COLO829 (cell line): ENCODE measurements at regions not wholly inside any gene's neighbourhood (a gene's known extent, or its start where the extent isn't known, plus 50 kb on each side); places are given as distances from the start of the nearest gene placed in this dataset.

Experiments used
- DNase-seq: peaks from one replicate; pipeline ENCODE4 v3.0.0; 2012; ENCODE audit warnings: low spot score

DNA sequence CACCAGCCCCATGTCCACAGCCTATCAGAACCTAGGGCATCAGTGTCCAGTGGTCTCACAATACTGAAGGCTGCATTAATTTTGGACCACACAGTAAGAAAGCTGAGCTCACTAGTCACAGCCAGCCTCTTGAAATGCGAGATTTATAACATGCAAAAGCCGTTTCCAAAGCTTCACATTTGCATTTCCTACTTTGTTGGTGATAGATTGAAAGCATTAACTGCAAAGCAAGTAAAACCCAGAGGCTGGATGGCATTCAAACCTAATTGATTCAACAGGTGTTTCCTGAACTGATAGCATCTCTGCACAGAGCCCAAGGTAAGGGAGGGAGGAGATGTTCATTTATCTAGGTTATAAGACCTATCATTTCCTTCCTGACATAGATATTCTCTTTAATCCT lies 410.1 kb downstream of the OMA1 start:
- DNase-seq: no peak

- no peak for DNase-seq
These were observed 410.7 kb downstream of the OMA1 start for GRCh38 chr1:58135821-58136321.

- no peak for DNase-seq
These were observed 413.0 kb downstream of the OMA1 start for GRCh38 chr1:58133562-58133961.

- DNase-seq: no peak
These were observed 423.5 kb downstream of the OMA1 start for GRCh38 chr1:58123051-58123450.

DNA sequence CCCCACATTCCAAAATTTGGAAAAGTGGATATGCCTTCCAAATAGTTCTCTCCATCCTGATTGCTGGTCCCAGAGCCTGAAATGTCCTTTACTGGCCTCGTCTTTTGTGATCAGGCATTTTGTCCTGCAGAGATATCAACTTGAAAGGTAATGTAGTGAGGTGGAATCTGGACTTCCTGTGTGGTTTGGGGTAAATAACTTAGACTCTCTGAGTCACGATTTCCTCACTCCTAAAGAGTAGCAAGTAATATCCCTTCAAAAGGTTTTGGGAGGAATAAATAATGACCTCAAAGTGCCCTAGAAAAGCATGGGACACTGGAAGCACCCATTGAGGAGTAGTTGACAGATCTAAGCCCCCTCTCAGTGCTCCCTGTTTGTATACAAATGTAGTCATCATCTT lies 426.6 kb downstream of the OMA1 start:
- DNase-seq: no peak

- DNase-seq: no peak
These were observed 430.2 kb downstream of the OMA1 start for GRCh38 chr1:58116284-58116683.

DNA sequence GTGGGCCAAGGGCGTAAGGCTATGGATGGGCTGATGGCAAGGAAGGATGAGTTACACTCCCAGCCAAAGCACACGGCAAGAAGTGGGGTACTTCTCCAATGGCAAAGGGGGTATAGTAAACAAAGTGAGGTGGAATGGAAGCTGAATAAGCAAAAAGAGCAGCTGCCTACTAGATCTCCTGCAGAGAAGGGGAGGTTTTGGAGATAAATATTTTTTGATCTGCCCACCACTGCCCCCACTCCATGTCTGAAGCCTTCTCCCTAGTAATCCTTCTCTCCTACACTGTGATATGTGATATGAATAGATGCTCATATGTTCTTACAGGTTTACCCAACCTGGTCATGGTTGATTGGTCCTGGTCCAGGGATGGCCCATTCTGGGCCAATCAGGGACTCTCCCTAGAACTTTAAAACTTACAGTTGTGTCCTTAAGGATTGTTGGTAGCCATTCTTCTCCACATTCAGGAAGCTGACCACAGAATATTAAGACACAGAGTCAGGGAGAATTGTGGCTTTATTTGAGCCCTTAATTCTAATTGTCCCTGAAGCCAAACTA lies 436.8 kb downstream of the OMA1 start:
- DNase-seq: no peak

DNA sequence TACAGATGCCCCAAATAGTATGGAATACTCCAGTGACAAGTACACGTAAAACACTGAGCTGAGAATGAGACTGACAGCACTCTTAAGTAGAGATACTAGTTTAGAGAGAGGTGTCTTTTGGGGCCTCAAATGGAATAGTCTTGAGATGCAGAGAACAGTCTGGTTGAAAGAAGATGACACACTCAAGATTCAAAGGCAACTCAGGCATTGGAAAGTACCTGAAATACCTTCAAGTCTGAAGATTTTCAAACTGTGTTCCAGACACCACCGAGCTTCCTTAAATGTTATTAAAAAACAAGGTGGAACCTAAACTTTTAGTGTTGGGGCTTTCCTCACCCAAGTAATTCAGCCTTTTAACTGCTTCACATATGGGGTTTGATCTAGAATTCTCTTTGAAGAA lies 437.7 kb downstream of the OMA1 start:
- no peak for DNase-seq

DNA sequence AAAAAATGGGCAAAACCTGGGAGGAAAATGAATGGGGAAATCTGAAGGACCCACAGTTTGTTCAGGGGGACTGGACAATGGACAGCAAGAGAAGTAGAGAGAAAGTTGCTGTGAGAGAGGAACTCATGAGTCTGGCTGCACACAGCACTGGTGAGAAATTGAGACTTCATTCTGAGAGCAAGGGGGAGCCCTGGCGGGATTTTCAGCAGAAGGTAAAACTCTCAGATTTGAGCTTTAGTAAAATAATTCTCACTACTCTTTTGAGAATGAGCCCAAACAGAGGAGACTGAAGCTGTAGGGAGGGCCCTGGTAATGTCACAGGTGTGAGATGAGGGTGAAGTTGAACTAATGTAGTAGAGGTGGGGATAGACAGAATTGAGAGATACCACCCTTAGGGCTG lies 438.6 kb downstream of the OMA1 start:
- DNase-seq: no peak

DNA sequence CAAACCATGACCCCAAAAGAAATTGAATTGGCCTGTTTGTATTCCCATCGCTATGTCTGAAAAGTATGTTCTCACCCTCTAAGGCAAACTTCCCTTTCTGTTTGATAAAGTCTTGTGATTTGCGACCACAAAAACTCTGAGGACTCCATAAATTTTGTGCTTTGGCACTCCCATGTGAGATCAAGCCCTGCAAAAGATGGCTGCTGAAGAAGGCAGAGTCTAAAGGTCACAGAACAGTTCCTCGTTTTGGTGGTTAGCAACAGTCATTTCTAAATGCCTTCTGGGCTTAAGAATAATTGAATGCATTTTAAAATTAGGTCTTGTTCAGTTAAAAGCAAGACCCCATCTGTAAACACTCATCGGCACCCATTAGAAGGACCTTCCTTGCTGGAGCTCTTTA lies 441.6 kb downstream of the OMA1 start:
- DNase-seq: no peak

- DNase-seq: no peak
These were observed 449.8 kb downstream of the OMA1 start for GRCh38 chr1:58096714-58097113.

DNA sequence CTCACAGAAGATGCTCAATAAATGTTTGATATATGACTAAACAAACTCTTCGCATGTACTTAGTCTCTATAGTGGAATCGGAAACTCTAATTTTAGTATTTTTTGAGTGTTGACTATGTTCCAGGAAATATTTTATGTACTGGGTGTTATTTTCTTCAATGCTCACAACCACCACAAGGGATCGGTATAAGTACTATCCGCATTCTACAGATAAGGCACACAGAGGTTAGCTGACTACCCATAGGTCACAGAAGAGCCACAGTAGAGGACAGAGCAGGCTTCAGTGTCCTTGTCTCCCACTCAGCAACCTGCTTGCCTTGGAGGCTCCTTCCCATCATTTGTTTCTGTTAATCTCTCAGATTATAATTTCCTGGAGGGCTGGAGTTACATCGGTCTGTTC lies 451.3 kb downstream of the OMA1 start:
- no peak for DNase-seq

GRCh38 chr1:58094221-58094620 lies 452.3 kb downstream of the OMA1 start:
- DNase-seq: no peak

DNA sequence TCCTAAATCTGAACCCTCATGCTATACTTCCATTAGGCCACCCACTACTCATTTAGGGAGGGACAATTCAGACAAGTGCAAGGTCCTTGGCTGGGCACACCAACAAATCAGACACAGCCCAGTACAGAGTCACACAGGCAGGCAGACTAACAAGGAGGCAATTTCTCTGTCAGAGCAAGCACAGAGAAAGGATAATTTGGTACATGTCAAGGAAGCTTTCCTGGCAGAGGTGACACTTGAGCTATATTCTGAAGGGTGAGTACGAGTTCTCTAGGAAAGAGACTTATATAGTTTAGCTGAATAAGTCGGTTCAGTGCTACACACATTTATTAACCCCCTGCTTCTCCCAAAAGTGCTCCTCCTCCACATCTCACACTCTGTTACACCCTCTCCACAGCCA lies 455.9 kb downstream of the OMA1 start:
- DNase-seq: no peak

GRCh38 chr1:58089898-58090534 lies 456.5 kb downstream of the OMA1 start:
- DNase-seq: no peak

DNA sequence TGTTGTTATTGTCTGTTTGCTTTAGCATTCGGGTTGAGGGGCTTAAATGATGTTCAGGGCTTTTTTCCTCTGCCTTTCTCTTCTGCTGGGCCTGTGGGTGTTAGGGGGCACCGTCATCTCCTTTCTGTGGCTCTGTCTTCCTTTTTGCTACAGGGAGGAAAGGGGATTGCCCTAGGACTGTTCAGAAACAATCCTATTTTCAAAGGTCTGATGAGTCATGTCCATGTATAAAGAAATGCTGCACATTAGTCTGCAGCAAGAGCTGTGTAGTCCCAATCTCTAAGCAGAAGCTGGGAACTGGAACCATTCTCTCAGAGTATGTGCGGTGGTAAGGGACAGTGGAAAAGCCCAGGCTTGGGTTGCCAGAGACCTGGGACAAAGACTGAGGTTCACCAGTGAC lies 462.3 kb downstream of the OMA1 start:
- no peak for DNase-seq

DNA sequence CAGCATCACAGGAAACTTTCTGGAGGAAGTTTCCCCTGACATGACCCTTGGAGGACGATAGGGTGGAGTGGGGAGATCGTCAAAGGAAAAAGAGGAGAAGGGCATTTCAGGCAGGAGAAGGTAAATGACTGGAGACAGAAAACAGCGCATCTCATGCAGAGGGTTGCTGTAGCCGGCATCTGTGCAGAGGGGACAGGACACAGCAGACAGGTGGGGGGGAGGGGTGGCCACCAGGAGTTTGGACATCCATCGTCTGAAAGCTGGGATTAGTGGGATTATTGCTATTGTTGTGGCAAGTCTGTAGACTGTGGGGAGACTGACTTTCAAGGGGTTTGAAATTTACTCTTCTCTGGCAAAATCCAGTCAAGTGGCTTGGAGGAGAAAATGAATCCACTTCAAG lies 463.9 kb downstream of the OMA1 start:
- no peak for DNase-seq

- no peak for DNase-seq
These were observed 470.3 kb downstream of the OMA1 start for GRCh38 chr1:58076258-58076657.

GRCh38 chr1:58075188-58075578 lies 471.3 kb downstream of the OMA1 start:
- no peak for DNase-seq

DNA sequence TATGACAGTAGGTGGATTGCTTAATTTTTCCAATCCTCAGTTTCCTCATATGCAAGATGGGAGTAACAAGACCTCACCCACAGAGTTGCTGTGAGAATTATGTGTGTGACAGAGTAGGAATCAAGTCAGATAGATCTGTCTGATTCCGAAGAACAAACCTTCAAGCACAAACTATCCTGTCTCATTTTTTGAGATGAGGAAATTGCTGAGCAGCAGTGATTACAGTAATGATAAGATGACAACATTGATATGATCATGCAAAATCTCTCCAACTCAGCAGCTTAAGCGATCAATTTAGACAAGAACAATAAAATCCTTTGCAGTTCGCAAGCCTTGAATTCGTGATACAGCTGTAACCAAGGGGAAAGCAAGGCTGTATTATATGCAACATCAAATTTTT lies 474.1 kb downstream of the OMA1 start:
- DNase-seq: no peak

DNA sequence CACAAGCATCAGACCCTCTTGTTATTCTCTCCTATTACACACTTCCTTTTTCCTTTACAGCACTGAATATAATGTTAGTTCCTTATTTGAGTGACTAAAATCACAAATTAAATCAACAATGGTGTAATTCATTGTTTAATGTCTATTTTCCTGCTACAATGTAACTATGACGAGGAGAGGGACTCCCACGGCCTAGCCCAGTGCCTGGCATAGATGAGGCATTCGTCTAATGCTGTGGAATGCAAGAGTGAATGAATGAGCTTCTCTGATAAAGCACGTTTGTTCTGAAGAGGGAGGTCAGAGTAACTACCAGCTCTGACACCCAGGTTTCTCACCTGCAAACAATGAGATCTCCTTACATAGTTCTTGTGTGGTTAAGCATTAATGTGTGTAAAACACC lies 479.4 kb downstream of the OMA1 start:
- no peak for DNase-seq

GRCh38 chr1:58065520-58065919 lies 481.0 kb downstream of the OMA1 start:
- no peak for DNase-seq

- no peak for DNase-seq
These were observed 482.4 kb downstream of the OMA1 start for GRCh38 chr1:58064166-58064565.

- no peak for DNase-seq
These were observed 483.4 kb downstream of the OMA1 start for GRCh38 chr1:58063095-58063494.
